Loucy (cell line): ENCODE measurements at regions not wholly inside any gene's neighbourhood (a gene's known extent, or its start where the extent isn't known, plus 50 kb on each side); places are given as distances from the start of the nearest gene placed in this dataset.

Source experiments
- EZH2phosphoT487 ChIP-seq: fragments of 200-600 bp; IDR thresholded peaks from 2 replicates; pipeline ENCODE4 v1.6.1; 2018; ENCODE audit warnings: antibody characterized with exemption, mild to moderate bottlenecking, moderate library complexity, borderline replicate concordance
- TF ChIP-seq, protein P1 (sequence below): fragments of 200-600 bp; sonication (generic); conservative IDR thresholded peaks from 2 replicates; pipeline ENCODE4 v1.5.1; 2014; ENCODE audit warnings: mild to moderate bottlenecking, antibody characterized with exemption, low read length

DNA sequence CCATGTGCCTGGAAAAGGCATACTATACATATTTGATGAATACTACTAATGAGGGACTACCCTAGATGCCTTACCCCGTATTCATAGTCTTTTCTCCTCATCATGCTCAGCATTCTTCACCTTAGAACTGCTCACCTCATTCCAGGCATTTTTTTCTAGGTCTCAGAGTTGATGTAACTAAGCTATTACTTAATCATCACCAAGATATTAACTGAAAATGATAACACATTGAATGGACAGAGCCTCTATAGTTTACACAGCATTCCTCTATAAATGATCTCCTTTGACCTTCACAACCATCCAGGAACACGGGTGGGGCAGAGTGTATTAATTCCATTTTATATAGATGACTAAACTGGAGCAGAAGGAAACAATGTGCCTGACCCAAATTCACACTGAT is 174.1 kb upstream of the DPH6 start:
- TF ChIP-seq, protein P1, sequence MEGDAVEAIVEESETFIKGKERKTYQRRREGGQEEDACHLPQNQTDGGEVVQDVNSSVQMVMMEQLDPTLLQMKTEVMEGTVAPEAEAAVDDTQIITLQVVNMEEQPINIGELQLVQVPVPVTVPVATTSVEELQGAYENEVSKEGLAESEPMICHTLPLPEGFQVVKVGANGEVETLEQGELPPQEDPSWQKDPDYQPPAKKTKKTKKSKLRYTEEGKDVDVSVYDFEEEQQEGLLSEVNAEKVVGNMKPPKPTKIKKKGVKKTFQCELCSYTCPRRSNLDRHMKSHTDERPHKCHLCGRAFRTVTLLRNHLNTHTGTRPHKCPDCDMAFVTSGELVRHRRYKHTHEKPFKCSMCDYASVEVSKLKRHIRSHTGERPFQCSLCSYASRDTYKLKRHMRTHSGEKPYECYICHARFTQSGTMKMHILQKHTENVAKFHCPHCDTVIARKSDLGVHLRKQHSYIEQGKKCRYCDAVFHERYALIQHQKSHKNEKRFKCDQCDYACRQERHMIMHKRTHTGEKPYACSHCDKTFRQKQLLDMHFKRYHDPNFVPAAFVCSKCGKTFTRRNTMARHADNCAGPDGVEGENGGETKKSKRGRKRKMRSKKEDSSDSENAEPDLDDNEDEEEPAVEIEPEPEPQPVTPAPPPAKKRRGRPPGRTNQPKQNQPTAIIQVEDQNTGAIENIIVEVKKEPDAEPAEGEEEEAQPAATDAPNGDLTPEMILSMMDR, result no peak
- TF ChIP-seq EZH2phosphoT487, result no peak
